Ovary (tissue), 3 donors: ENCODE measurements at regions not wholly inside any gene's neighbourhood (a gene's known extent, or its start where the extent isn't known, plus 50 kb on each side); places are given as distances from the start of the nearest gene placed in this dataset.

Source experiments
- POLR2A ChIP-seq: fragments of 450-650 bp; IDR thresholded peaks from one replicate; pipeline ENCODE4 v1.6.1; 2017; ENCODE audit warnings: antibody characterized with exemption, mild to moderate bottlenecking, moderate library complexity
- TF ChIP-seq, protein P1 (sequence below), 3 donors: fragments of 450-650 bp in 2 of 3; fragments of 200-600 bp in 1 of 3; IDR thresholded peaks; one replicate each; pipeline versions ENCODE4 v1.5.1 to v1.8.0; 2016 to 2022; ENCODE audit warnings: antibody characterized with exemption in 3 of 3, mild to moderate bottlenecking in 1 of 3
- donor health status: DM: no; HTN: no; CAD: no.

DNA sequence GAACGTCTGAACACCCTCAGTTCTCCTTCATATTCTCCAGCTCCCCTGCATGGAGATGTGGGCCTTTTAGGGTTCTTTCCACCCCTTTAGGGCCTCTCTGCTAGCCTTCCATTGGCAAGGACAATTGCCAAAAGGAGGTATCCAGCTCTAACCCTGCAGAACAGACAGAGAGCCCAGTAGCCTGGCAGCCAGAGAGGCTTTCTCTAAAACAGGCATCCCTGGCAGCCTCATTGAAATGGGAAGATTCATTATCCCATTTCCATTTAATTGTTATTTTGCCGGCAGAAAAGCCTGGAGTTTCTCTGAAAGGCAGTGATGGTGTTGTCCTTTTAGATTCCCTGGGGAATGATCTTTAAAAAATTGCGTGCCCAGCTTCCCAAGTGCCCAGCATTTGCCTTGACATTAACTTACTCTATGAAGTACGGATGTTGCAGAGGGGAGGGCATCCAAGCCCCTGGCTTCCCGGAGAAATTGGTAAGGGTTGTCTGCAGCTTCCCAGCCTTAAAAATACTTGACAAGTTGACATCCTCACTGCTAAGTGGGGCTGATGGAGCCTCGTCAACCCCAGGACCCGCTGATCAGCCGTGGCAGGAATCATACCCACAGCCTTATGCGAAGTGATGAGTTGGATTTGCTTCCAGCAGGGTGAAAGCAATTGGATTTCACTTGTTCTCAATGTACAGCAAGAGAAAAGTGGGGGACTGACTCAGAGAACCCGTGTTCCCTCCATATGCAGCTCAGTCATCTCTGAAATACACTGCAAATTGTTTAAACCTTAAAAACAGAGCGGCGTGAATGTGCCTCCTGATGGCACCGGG is 244.1 kb downstream of the CRLF2 start:
- TF ChIP-seq, protein P1, sequence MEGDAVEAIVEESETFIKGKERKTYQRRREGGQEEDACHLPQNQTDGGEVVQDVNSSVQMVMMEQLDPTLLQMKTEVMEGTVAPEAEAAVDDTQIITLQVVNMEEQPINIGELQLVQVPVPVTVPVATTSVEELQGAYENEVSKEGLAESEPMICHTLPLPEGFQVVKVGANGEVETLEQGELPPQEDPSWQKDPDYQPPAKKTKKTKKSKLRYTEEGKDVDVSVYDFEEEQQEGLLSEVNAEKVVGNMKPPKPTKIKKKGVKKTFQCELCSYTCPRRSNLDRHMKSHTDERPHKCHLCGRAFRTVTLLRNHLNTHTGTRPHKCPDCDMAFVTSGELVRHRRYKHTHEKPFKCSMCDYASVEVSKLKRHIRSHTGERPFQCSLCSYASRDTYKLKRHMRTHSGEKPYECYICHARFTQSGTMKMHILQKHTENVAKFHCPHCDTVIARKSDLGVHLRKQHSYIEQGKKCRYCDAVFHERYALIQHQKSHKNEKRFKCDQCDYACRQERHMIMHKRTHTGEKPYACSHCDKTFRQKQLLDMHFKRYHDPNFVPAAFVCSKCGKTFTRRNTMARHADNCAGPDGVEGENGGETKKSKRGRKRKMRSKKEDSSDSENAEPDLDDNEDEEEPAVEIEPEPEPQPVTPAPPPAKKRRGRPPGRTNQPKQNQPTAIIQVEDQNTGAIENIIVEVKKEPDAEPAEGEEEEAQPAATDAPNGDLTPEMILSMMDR (IDR thresholded peaks at IDR 0.05) = no peak
- no peak for TF ChIP-seq POLR2A
